Hippocampal formation (tissue), 2 donors: ENCODE measurements at regions not wholly inside any gene's neighbourhood (a gene's known extent, or its start where the extent isn't known, plus 50 kb on each side); places are given as distances from the start of the nearest gene placed in this dataset.
"Not testable (repeated sequence)": the region's sequence is repeated elsewhere in the genome, so short reads cannot be mapped to it uniquely, and the experiment has no call there.

Experiments
- DNase-seq, 2 donors: peaks; one replicate each; lab custom pipeline; 2025; lab: John Stamatoyannopoulos, UW

DNA sequence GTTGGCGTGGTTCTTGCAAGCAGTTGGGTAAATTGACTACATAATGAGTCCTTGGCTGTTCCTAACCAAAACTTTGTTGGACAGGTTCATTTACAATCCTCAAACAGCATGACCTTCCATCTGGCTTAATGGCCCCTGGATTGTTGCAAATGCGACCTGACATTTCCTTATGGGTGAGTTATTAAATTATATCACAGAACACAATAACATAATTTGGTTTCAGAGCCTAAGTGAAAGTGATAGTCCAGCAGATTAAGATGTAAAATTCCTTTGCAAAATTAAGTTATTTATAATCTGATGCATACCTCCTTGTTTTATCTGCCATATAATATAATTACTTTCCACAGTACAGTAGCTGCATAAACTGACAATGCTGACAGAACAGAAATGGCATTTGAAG lies 224.4 kb downstream of the TUSC1 start:
- no peak for DNase-seq

DNA sequence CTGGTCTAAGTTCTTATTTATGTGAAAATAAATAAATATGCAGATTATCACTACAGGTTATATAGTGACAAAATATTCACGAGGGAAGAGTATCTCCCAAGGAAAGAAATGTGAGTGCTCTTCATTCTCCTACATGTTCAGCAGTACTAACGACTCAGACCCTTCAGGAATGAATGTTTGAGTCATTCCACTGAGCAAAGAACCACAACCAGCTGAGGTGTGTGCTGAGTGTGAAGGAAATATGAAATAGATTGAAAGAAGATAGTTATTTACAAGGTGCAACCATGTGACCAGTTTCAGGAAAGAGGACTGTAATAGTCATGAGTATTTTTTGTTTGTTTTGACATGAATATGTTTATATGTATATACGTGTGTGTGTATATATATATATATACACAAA lies 228.7 kb downstream of the TUSC1 start:
- DNase-seq: no peak

- DNase-seq: not testable (repeated sequence)
Observed at GRCh38 chr9:25445721-25446120, 232.5 kb downstream of the TUSC1 start.

DNA sequence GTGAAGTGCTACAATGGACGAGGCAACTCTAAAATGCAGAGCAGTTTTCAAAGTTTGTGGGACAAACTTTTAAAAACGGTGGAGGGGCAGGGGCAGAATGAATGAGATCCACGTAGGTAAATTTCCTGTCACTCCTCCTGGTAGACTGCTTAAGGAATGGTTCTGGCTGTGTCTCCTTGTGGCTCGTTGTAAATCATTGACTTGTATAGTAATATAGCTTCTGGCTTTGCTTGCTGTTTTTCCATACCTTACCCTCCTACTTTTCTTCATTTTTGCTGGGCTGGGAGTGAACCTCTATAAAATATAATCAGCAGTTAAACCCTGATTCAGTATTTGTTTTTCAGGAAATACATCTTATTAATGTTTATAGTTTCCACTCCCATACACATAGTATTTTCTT lies 235.7 kb downstream of the TUSC1 start:
- DNase-seq: no peak

GRCh38 chr9:25427898-25428297 lies 250.3 kb downstream of the TUSC1 start:
- DNase-seq: no peak

- no peak for DNase-seq
Observed at GRCh38 chr9:25427290-25427689, 251.0 kb downstream of the TUSC1 start.

- no peak for DNase-seq
Observed at GRCh38 chr9:25421560-25421959, 256.7 kb downstream of the TUSC1 start.

GRCh38 chr9:25418974-25419373 lies 259.3 kb downstream of the TUSC1 start:
- no peak for DNase-seq

DNA sequence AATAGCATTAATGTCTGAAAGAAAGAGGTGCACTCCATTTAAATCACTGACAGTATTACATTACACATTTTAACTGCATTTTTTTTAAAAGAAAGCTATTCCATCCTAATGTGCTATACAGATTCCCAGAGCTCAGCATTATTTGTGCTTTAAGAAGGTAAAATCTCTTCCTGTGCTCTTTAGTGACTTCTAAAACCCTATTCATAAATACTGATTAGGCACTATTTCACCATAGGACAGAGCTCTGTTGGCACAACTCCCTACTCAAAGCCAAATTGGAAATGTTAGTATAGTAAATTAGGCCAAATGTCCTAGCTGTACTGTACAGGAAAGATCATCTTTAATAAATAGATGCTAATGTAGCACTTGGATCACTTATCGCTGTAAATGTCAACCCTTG lies 262.5 kb downstream of the TUSC1 start:
- DNase-seq: no peak

- no peak for DNase-seq
Observed at GRCh38 chr9:25412646-25413045, 265.6 kb downstream of the TUSC1 start.

GRCh38 chr9:25397746-25398145 lies 280.5 kb downstream of the TUSC1 start:
- DNase-seq: no peak

GRCh38 chr9:25396828-25397227 lies 281.4 kb downstream of the TUSC1 start:
- DNase-seq: no peak

DNA sequence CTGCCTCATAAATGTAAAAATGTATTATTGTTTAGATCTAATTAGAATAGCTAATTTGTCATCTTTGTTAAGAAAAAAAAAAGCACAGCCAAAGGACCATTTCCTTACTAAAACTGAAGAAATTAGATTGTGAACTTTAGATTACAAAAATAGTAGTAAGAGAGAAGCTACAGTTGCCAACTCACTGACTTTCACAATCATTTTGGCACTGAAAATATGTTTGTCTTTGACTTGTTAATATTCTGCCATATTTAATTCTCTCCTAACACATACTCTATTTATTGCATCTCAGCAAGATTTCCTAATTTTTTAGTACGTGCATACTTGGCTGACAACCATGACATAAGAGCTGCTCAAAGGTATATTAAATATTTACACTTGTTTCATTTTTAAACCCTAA lies 297.1 kb downstream of the TUSC1 start:
- no peak for DNase-seq

- DNase-seq: no peak
Observed at GRCh38 chr9:25377039-25377438, 301.2 kb downstream of the TUSC1 start.

DNA sequence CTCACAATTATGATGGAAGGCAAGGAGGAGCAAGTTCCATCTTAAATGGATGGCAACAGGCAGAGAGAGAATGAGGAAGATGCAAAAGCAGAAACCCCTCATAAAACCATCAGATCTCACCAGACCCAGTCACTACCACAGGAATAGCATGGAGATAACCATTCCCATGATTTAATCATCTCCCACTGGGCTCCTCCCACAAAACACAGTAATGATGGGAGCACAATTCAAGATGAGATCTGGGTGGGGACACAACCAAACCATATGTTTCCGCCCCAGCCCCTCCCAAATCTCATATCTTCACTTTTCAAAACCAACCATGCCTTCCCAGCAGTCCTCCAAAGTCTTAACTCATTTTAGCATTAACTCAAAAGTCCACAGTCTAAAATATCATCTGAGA lies 304.0 kb downstream of the TUSC1 start:
- DNase-seq: no peak

DNA sequence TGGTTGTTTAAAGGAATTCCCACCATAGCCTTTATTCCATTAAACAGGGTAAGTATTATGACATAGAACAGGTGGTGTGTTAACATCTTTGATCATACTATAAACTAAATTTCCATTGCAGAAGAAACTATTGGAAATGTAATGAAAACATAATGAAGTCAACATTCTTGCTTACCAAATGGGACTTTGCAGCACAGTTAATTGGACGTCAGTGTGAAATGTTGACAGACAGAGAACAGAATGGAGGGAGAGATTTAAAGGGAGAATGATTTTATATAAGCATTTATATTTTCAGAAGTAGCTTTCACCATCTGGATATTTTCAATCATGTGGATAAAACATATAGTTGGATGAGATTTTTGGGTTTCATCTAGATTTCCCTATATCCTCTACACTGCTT lies 311.3 kb downstream of the TUSC1 start:
- no peak for DNase-seq

GRCh38 chr9:25353783-25354182 lies 324.5 kb downstream of the TUSC1 start:
- DNase-seq: no peak

GRCh38 chr9:25350011-25350410 lies 328.2 kb downstream of the TUSC1 start:
- no peak for DNase-seq

DNA sequence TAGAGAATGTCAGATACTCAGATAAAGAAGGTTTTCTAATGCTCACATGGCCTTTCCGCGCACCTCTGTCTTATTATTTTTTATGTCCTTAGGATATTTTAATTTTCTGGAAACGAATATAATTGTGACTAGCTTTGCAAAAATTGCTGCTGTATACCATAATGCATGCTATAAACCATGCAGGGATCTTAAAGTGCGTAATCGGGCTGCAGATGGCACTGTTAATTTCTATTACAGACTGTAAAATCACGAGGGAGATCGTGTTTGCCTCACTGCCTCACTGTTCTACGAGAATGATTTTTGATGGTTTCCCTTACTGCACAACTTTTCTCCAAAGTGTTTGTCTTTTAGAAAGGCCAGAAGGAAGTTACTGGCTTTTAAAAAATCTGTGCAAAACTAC lies 356.1 kb downstream of the TUSC1 start:
- no peak for DNase-seq

DNA sequence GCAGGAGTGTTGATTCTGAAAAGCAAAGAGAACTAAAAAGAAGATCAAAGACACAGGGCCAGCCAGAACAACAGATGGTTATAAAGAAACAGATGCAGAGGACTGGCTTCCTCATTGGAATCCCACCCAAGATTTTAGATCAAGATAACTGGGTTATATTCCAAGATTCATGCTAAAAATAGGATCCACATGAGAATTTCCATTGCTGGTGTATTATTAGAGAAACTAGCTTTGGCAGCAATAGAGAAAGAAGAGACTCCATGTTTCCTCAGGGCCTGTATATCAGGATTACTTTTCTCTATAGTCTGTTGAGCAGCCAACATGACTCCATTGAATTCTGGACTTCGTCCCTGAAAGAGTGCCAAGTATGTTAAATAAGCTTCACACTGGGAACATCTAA lies 367.3 kb downstream of the TUSC1 start:
- DNase-seq: no peak

GRCh38 chr9:25308549-25308948 lies 369.7 kb downstream of the TUSC1 start:
- DNase-seq: no peak

DNA sequence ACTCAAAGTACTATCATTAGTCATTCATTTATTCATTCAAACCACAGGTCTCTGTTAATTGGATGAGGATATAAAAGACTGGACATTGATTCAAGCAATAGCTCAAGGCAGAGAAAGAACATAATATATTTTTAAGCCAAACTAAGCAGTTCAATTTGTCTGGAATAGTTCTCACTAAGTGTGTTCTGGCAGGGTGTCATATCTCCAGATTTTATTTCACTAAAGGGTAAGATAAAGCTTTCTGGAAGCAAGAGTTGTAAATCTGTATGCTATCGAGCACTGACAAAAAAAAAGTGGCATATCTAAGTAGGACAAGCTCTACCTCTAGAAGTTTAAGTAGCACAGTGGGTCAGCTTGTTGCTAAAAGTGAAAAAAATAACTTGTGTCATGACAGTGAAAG lies 375.6 kb downstream of the TUSC1 start:
- no peak for DNase-seq

DNA sequence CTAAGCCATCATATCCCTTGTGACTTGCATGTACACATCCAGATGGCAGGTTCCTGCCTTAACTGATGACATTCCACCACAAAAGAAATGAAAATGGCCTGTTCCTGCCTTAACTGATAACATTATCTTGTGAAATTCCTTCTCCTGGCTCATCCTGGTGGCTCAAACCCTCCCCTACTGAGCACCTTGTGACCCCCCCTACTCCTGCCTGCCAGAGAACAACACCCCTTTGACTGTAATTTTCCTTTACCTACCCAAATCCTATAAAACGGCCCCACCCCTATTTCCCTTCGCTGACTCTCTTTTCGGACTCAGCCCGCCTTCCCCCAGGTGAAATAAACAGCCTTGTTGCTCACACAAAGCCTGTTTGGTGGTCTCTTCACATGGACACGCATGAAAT lies 390.0 kb downstream of the TUSC1 start:
- DNase-seq: not testable (repeated sequence)

DNA sequence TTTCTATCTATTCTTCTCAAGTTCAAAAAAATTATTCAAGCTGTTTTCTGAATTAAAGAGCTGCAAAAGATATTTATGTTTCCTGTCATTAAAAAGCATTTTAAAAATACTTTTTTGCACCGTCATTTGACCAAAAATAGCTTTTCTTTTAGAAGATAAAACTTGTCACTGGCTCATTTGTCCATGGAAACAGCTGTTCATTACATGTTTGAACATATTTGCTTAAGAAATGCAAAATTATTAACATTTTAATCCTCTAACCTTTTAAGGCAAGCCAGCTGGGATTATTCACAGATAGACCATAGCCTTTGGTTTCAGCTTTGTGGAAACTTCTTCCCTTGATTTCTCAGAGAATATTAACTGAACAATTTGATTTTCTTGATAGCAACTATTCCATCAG lies 393.9 kb downstream of the TUSC1 start:
- no peak for DNase-seq

DNA sequence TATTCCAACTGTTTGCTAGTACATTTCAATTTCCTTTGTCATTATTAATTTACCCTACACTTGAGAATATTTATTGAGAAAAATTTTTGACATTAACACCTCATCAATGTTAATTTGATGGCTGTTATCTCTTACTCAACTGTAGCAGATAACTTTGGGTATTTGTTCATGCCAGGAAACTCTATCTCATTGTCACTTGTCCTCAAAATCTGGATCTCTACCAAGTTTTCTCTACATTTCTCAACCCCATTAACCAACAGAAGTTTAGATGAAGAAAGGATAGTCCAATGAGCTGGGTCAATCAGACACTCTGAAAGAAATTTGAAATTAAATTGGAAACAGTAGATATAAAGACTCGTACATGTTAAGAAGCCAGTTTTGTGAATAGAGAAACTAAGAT lies 395.3 kb downstream of the TUSC1 start:
- no peak for DNase-seq
